HuH-7 (cell line): ENCODE measurements at regions not wholly inside any gene's neighbourhood (a gene's known extent, or its start where the extent isn't known, plus 50 kb on each side); places are given as distances from the start of the nearest gene placed in this dataset.

Experiments
- DNase-seq: peaks from one replicate; pipeline ENCODE4 v3.0.0; 2011; ENCODE audit warnings: low spot score

DNA sequence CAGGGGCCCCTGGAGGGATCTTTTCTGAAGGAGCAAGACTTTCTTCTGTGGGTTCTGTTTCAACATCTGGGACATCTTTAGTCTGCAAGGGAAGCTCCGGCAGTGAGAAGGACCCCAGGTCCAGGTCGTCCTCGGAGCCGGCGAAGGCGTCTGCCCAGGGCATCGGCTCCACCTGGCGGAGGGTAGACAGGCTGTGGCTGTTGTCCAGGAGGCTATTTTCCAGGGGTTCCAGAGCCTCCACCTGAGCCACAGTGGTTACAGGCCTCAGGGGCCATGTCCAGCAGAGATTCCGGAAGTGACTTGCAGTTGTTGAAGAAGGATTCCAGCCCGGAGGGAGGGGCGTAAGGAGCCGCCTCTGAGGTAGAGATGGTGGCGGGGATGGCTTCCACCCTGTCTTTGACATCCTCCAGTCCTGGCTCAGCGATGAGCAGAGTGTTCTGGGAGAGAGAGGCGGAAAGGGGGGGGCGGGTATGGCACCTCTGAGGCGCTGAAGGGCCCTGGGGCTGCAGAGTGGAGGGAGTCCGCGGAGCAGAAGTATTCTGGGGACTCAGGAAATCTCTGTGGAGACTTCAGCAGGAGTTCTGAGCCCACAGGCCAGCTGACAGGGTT, 891.3 kb upstream of the LRRTM1 start:
- DNase-seq: no peak

DNA sequence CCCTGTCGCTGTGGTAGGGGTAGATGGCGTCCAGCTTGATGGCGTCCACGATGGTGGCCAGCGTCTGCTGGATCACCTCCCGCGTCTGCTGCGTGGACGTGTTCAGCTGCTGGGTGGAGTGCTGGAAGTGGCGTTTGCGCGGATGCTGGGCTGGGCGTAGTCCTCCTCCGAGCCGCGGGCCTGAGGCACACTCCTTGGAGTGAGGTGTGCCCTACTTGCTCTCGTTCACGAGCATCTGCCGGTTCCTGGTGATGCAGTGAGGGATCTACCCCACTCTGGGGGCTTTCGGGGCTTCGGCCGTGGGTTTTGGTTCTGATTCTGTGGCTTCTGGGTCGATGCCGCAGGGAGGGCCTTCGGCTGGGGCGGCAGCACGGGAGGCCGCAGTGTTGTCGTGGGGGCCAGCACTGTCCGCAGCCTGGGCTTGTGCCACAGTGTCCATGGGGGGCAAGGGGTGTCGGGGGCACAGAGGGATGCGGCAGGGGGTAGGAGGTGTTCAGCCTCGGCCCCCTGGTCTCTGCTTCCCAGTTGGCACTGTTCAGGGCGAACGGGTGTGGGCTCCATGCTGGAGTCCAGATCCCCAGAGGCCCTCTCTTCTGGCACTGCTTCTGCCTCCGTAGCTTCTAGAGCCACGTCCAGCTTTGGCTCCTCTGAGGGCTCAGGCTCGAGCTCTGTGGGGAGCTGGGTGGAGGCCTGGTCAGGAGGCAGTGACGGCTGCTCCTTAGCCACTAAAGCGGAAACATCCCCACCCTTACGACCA, 890.6 kb upstream of the LRRTM1 start:
- DNase-seq: no peak

DNA sequence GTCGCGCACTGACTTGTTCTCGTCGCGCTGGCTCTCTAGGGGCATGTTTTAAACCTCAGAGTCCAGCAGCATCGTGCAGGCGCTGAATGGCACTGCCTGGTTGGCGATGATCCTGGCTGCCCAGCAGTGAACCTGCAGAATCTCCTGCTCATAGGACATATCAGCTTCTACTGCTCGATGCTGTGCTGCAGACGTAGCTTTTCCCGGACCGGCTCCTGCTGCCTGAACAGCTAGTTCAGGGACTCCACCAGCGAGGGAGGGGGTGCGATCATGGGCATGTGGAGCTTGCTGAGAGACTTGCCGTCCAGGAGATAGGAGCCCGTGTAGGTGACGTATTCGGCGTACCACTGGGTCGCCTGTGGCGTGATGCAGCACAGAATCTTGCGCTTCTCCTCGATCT, 890.0 kb upstream of the LRRTM1 start:
- DNase-seq: no peak

DNA sequence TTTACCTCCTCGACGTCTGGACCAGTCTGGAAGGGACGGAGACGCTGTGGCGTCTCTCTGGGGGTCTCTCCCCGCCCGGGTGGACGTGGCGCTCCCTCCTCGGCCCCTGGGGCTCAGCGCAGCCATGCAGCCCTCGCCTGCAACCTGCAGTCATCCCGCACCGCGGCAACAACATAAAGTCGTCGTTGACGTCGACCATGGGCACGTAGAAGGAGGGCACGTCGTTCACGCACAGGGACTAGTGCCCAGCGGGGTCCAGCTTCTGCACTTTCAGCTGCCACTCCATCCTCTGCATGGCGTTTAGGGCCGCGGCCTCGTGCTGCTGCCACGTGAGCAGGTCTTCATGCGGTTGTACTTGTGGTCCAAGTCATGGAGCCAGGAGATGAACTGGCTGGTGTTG, 889.6 kb upstream of the LRRTM1 start:
- DNase-seq: no peak

DNA sequence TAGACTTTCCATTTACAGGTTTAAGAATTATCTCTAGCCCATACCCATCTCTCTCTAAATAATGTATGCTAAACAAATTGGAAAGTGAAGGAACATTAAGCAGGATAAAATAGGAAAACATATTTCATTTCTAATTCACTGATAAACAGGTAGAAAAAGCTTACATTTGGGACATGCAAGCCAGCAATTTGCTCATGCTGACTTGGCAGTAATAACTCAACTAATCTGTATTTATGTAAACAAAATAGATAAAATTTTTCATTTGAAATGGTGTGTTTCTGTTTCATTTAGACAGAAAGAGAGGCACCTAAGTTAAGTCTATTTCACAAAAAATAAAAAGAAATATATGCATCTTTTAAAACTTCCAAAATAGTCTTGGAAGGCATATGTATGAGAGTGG, 877.3 kb upstream of the LRRTM1 start:
- no peak for DNase-seq

DNA sequence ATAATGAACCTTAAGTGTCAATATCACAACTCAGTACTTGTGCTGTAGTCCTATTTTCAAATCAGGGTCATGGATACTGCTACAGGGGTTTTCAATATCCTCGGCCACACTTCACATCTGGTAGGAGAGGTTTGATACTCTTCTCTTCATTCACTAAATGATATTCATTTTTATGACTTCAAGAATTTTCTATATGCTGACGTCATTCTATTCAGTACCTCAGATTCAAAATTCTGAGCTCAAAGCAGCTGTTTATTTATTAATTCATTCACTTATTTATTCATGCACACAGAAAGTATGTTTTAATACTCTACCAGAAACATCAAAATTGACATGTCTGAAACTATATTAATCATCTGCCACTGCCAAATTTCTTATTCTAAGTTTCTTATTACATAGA, 866.9 kb upstream of the LRRTM1 start:
- no peak for DNase-seq

DNA sequence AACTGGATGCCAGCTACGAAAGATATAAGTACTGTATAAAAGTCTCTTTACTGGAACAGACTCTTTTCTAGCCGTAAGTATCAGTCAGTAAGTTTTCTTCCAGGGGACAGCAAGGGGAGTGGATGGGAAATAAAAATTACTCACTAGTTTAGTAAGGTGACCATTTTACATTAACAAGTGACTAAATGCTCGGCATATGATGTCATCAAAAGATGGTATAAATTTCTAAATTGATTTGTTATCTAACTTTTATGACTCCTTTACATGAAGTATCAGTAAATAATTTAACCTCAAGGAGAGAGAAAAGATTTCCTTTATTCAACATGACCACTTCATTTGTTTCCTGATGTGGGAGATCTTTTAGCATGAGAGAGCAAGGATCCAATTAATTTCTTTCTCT, 859.0 kb upstream of the LRRTM1 start:
- DNase-seq: no peak

DNA sequence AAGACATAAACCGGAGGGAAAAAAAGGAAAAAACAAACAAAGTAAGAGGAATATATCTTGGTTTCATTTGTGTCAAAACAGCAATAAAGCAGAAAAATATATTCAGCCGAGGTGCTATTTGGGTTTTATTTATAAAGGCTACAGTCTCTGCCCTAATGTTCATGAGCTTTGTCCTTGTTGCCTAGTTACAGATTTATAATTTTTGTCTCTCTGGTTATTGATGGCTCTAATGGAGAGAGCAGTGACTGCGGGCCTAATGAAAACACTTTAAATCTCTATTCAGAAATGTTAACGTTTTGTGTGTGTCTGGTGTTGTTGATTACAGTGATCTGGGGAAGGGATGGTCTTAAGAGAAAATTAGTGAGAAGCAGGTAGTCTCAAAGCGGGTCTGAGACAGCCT, 854.0 kb upstream of the LRRTM1 start:
- no peak for DNase-seq

DNA sequence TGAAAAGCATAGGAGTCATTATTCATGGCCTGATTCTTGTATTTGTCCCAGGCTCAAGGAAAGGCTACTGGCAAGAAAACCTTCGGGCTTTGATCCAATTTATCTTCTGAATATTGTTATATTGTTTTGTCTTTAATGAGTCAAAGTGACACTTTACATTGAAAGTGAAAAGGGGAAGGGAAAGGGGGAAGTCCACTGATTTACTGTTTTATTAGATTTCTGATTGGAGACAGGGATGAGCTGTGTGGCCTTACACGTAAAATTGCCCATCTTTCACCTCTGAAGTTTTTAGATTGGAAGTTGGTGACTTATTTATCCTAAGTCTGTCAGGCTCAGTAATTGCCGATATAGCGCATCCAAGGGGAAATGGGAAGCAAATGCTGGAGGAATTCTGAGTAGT, 843.8 kb upstream of the LRRTM1 start:
- DNase-seq: no peak

DNA sequence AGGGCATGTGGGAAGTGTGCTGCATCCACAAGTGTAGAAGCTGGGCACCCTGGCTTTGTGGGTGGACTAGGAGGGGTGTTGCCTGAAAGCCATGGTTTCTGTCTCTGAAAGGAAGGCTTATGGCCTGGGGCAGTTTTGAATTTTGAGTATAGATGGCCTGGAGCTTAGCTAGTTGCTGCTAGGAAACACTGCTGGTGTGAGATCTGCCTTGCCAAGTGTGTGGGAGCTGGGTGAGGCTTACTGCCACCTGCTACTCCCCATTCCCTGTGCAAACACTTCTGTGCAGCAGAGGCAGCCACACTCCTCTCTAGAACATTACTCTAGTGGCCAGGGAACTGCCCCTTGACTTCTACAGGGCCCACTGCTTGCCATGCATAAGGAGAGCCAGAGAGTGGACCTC, 831.7 kb upstream of the LRRTM1 start:
- no peak for DNase-seq

DNA sequence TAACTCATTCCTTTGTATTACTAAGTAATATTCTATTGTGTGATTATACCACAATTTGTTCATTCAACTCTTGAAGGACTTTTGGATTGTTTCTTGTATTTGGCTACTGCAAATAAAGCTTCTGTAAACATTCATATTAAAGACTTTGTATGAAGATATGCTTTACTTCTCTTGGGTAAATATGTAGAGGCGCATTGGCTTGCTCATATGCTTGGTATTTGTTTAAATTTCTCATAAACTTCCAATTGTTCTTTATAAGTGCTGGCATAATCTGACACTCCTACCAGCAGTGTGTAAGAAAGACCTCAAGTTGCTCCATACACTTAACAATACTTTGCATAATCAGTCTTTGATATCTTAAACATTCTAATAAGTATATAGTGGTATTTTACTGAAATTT, 792.8 kb upstream of the LRRTM1 start:
- DNase-seq: no peak

DNA sequence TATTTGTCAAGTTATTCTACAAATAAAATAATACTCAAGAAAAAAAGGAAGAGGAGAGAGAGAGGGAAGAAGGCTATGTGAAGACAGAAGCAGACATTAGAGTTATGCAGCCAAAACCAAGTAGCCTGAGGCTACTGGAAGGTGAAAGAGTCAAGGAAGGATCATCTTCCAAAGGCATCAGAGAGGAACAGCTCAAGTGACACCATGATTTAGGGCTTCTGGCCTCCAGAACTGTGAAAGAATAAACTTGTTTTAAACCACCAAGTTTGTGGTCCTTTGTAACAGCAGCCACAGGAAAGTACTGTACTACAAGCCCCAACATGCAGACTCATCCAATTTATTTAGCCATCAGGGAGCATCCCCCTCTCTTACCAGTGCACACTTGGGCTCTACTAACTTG, 788.5 kb upstream of the LRRTM1 start:
- no peak for DNase-seq

DNA sequence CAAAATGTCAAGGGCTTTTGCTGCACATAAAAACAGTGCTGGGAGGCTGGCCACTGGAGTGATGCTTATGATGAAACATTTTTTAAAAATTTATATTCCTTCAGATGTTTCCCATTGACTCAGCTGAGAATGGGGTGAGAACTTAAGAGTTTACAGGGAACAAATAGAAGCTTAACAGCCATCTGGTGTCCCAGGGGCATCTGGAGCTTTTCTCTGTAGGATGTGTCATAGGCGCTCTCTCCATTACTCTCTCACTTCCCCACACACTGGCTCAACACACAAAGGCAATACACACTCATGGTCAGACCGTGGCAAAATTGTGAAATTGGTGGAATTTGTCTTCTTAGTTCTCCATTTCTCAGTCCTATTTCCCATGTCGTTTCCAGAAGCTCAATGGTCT, 783.1 kb upstream of the LRRTM1 start:
- no peak for DNase-seq

DNA sequence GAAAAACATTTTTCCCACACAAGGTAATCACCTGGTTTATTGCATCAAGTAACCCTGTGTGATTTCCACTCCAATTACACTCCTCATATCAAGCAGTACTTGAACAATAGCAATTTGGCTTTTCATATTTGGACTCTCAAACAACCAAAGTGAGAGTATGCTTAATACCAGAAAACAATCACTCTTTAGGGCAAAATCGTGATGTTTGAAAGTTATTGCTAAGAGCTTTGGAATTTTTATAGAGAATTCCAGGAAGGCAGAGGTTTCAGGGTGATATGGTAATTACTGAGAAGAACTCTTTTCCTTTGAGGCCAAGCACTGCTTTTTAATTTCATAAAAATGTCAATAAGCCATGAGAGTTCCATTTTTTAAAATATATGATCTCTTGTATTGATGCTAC, 779.5 kb upstream of the LRRTM1 start:
- no peak for DNase-seq

DNA sequence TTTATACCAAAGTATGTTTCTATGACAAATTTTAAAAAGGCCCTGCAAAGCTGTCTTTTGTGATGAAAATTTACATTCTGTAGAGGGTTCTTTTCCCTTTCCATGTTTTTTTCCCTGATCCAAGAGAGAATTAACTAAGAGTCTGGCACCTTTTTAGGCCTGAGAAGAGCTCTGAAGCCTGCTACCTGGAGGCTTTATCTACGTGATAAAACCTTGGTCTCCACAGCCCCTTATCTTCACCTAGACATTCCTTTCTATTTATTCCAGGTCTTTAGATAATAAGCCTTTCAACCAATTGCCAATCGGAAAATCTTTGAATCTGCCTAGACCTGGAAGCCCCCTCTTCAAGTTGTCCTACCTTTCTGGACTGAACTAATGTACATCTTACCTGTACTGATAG, 774.1 kb upstream of the LRRTM1 start:
- DNase-seq: no peak

DNA sequence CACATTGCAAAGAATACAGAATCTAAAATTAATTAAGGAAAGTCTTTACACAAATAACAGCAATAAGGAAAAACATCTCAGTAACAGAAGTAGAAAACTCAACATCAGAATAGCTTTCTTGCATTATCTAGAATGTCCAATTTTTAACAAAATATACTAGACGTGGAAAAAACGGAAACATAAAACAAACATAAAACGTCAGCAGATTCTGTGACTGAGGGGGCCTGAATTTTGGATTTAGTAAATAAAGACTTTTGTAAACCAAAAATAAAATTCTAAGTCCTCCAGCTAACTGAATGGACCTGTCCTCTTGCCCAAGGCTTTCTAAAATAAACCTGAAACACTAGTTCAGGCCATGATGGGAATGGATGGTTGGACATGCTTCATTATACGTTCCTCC, 773.5 kb upstream of the LRRTM1 start:
- no peak for DNase-seq

DNA sequence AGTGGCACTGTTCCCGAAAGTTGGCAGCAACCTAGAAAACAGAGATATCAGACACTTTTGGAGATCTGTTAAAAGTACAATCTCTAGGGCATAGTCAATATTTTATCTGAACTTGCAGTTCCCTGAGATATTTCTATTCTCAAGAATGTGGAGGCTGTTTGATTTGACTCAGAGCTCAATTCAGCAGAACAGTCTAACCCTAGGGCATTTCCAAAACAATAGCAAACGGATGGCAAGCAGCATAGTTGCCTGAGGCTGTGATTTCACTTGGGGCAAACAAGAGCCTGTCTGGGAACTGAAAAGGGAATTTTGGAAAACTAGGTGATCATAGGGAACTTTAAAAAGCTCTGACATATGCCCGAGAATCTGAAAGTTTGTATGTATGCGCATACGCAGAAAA, 772.8 kb upstream of the LRRTM1 start:
- DNase-seq: no peak

DNA sequence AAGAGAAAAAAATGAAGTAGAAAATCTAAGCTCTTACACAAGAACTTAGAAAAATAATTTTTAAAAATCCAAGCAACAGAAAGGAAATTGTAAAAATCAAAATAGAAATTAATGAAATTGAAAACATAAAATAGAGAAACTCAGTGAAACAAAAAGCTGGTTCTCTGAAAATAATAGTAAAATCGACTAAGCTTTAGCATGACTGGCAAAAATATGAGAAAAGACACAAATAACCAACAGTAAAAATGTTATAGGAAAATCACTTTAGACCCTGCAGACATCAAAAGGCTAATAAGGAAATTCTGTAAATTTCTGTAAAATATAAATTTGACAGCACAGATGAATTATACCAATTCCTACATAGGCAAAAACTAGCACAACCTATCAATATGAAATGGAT, 768.9 kb upstream of the LRRTM1 start:
- no peak for DNase-seq

DNA sequence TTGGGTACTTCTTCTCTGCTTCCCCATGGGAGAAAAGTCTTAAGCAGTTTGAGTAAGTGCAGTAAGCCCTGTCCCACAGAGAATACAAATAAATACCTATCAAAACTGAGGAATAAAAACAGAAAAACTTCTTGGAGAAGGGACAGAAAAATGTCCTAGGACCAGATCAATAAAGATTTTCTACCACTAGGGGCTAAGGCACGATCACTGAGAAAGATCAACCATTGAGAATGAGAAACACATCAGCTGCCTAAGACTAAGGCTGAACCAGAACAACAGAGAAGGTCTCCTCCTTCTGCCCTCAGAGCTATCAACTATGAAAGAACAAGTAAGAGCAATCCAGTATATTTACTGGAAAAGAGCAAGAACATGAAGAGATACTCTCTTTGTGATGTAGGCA, 763.6 kb upstream of the LRRTM1 start:
- no peak for DNase-seq

DNA sequence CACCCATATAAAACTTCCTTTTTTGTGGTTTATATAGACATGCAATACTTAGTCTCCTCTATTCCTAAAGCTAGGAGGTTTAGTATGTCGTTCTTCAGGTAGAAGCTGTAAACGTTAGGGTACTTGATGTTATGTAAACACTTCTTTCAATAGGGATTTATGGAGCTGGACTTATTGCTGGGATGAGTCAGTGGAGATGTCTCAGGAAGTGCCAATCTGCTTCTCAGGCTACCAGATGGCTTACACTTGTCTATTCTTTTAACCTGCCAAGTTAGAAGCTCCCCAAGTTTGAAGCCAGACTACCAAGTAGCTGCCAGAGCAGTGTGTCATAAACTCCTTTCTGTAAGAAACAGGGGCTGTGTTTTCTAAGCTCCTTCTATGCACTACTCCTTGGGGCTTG, 756.5 kb upstream of the LRRTM1 start:
- no peak for DNase-seq

DNA sequence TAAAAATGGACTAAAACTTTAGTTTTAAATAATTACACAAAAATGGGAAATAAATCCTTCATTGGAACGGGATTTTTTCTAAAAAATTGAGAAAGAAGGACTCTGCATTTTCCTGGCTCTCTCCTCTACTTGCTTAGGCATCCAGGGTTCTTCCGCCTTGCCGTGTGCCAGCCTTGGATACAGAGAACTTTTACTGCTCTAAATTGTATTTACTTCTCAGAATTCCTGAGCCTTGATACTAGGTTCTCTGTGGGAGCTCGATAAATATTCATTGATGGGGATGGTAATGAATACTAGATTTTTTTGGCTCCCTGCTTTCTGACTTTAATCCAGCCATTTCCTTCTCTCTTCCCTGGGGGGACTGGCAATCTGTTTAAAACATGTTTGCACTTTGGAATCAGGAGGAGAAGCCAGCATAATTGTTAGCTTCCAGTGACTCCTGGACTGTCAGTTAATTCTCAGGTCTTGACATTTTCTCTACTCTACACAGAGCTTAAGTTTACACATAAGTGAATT, 746.1 kb upstream of the LRRTM1 start:
- no peak for DNase-seq

DNA sequence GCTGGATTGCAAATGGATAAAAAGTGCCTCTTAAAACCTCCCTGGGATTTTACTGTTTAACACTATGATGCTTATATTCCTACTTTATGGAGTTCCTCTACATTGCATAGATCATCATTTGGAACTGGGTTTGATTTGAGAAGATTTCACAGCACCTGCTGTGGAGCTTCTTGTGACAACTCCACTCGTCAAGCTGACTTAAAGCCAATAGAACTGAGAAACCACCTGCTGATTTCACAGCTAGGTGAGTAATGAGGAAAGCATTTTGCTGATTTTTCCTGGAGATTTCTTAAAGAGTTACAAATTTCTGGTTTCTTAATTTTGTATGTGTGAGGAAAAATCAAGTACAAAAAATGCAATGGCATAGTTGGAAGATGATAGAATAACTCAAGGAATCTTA, 739.1 kb upstream of the LRRTM1 start:
- DNase-seq: no peak

DNA sequence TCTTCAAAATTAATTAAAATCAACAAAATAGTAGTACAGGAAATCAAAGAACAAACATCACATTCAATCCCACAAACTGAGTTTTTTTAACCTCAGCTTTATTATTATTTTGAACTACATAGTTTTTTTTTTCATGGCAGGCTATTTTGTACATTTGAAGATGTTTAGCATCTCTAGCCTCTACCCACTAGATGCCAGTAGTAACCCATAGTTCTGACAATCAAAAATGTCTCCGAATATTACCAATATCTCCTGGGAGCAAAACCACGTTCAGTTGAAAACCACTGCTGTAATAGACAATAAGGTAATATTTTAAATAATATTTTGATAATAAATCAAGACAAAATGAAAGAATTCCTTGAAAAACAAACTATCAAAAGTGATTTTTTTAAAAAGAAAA, 702.6 kb upstream of the LRRTM1 start:
- DNase-seq: no peak

DNA sequence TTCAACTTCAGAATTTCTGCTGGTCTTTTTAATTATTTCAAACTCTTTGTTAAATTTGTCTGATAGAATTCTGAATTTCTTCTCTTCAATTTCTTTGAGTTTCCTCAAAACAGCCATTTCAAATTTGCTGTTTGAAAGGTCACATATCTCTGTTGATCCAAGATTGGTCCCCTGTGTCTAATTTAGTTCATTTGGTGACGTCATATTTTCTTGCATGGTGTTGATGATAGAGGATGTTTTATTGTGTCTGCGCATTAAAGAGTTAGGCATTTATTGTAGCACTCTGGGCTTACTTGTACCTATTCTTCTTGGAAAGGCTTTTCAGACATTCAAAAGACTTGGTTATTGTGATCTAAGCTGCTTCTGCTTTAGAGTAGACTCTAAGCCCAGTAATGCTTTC, 698.4 kb upstream of the LRRTM1 start:
- no peak for DNase-seq
